Right ventricle myocardium superior (tissue), 1 donor: ENCODE measurements at regions not wholly inside any gene's neighbourhood (a gene's known extent, or its start where the extent isn't known, plus 50 kb on each side); places are given as distances from the start of the nearest gene placed in this dataset.

Source experiments
- ATAC-seq: fragments of 200-7000 bp; cut with Tn5 transposase; one replicate; pipeline ENCODE4 v1.9.1; 2020; ENCODE audit warnings: mild to moderate bottlenecking; ENCODE audit not compliant: poor library complexity
- DNase-seq: peaks from one replicate; pipeline ENCODE4 v3.0.0-alpha.2; 2020
- intact Hi-C: fragments of 100-400 bp; cut with DNase I; formaldehyde crosslinking; loops from one replicate; pipeline ENCODE4 v1.11.2; 2022
- donor health status: DM: no; HTN: yes; CAD: no; lungs with severe emphysema.

DNA sequence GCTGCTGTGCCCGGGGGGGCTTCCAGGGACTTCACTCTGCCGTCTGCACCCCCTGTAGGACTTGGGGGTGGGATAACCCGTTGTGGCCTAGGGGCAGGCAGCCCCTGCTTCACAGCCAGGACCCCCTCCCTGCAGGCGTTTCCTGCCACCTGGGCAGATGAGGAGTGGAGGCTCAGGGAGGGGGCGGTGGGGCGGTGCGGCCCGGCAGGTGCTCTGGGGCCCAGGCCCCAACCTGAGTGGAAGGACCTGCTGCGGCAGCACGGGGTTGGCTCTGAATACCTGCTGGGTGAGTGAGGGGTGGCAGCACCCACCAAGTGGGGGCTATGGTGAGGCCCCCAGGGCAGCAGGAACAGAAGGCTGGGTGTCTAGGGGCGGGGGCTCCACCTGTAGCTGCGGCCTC, 78.6 kb upstream of the TTC34 start:
- ATAC-seq (no peak), DNase-seq (no peak)
- intact Hi-C loops = no loop called here

DNA sequence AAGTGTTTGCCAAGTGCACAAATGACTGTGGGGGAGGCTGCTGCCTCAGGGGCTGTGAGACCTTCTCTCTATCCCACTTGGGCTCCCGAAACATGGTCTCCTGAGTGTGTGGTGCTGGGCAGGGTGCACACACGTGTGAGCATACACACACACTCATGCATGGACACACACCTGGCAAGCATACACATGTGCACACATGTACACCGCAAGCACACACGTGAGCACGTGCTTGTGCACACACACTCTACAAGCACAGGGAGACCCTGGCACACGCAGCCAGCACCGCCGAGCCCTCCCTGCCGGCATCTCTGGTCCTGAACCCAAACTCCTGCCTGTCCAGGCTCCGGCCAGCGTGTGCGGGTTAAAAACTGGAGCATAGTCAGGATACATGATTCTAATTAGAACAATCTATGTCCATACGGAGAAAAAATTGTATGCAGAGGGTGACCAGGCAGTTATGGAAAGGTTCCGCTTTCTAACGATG, 79.4 kb upstream of the TTC34 start:
- intact Hi-C loops = no loop called here
- DNase-seq (no peak), ATAC-seq (no peak)

DNA sequence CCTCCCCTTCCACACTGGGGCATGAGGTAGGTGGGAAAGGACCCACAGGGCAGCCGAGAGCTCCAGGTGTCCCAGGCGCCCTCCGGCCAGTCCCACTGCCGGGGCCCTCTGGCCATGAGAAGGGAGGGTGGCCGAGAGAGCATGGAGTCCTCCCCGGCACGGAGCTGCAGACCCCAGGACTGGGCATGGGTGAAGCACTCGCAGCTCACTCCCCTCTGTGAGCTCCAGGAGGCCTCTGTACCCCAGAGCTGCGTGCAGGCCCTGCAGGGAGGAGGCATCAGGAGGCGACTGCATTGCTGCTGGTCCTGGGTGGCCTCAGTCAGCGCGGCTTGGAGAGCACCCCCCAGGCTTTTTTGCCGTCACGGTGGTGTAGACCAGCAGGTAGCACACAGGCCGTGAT, 80.1 kb upstream of the TTC34 start:
- no peak for ATAC-seq
- intact Hi-C loops = no loop called here

DNA sequence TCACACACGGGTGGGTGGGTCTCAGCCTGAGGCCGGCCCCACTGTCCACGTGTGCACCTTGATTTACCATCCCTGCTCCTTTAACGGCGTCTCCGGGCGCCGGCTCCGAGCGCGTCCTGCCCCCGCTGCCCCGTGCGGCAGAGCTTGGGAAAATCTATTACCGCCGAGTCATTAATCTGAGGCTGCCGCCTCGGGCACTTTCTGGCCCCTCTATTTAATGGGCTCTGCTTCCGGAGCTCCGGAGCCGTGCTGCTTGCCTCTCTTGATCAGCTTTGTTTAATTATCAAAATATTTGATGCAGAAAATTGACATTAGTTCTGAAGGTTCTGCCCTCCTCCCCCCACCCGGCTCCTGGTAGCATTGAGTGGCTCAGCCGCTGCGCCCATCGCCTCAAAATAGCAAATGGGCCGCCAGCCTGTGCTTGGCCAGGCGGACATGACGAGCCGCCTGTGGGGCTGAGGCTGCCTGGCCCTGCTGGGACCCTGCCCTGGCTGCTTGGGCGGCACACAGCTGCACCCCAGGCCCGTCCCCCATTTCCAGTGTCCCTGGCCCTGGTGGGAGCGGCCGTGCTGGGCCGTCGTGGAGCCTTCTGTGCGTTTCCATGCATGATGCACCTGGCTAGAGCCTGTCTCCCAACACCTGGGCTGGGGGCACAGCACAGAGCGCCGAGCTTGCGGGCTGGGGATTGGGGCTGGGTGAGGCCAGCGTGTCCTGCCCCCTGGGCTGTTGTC, 81.6 kb upstream of the TTC34 start:
- intact Hi-C loops = no loop called here
- ATAC-seq (no peak), DNase-seq (no peak)

More for the DNA sequence above, 80.1 kb upstream of the TTC34 start:
- no peak for DNase-seq

DNA sequence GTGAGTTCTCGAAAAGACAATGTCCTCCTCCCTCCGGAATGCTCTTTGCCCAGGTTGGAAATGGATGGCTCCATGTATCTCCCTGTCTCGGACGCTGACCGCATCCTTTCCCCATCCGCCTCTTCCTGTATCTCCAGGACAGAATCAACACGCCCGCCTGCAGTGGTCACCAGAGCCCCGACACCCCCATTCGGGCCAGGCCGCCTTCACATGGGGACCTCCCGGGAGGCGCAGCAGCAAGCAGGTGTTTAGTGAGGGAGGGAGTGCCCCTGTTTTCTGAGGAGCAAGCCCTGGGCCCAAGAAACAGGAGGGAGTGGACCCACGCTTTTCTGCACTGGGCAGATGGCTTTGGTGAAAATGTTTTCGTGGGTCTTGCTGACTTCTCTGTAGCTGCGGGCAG, 83.5 kb upstream of the TTC34 start:
- intact Hi-C loops = no loop called here
- ATAC-seq (no peak), DNase-seq (no peak)

DNA sequence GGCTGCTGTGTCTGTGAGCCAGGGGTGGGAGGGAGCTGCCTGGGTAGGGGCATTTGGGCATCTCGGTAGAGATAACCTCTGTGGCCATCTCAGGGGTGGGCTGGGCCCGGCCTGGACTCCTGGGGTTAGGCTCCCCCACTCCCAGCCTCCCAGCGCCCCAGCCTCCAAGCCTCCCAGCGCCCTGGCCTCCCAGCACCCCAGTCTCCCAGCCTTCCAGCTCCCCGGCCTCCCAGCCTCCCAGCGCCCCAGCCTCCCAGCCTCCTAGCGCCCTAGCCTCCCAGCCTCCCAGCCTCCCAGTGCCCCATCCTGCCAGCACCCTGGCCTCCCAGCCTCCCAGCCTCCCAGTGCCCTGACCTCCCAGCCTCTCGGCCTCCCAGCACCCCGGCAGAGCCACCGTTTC, 85.1 kb upstream of the TTC34 start:
- no peak for DNase-seq
- ATAC-seq = no peak
- intact Hi-C loops = no loop called here

DNA sequence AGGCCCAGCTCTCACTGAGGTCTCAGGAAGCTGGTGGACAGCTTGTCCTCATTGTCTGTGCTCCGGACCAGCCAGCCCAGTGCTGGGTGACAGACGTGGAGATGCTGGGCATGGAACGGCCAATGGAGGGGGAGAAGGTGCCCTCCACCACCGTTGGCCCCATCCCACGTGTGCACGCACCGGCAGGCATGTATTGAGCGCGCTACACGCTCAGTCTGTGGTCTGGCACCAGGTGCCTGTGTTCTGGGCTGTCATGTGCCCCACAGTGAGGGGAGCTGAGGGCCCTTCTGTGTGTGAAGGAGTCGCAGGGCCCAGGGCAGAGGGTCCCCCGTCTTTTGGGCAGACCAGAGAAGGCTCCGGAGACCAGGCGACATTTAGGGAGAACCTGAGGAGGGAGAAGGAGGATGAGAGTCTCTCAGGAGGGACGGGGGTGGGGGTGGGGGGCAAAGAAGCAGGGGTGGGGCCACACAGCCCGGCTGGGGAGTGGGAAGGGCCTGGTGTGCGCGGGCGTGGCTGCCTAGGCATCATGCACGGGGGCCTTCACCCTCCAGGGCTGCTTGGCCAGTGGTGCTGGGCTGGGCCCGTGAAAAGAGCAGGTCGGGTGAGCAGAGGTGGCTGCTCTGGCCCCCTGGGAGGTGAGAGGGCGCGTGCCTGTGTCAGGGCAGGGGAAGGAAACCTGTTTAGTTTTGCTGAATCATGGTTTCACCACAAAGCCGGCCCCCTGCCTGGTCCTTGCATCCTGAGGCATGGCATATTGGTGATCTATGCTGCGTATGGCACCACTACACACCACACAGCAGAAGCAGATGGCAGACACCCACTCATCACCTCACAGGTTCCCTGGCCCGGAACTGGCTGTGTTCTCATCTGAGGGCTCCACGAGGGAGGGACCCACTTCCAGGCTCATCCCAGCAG, 86.7 kb upstream of the TTC34 start:
- DNase-seq (no peak), ATAC-seq (no peak)
- intact Hi-C loops = no loop called here

DNA sequence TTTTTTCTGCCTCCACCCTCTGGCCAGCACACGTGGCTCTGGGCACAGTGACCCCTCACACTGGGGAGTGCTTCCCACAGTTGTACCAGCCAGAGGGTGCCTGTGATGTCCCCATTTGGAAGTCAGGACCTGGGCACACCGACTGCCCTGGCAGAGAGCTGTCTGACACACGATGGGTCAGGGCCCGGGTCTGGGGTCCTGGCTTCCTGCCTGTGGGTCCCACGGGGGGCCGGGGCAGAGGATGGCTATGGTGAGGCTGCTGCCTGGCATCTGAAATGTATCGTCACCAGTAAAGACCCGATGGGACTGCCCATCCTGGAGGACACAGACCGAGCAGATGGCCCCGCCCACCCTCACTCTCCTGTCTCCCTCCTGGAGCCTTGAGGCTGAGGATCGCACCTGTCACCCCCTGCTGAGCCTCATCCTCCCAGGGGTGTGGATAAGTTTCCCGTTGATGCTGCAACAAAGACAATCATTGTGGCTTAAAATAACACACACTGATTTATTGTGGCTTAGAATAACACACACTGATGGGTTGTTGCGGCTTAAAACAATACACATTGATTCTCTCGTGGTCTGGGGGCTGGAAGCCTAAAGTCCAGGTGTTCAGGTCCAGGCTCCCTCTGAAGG, 88.8 kb upstream of the TTC34 start:
- intact Hi-C loops = no loop called here
- no peak for DNase-seq
- no peak for ATAC-seq

DNA sequence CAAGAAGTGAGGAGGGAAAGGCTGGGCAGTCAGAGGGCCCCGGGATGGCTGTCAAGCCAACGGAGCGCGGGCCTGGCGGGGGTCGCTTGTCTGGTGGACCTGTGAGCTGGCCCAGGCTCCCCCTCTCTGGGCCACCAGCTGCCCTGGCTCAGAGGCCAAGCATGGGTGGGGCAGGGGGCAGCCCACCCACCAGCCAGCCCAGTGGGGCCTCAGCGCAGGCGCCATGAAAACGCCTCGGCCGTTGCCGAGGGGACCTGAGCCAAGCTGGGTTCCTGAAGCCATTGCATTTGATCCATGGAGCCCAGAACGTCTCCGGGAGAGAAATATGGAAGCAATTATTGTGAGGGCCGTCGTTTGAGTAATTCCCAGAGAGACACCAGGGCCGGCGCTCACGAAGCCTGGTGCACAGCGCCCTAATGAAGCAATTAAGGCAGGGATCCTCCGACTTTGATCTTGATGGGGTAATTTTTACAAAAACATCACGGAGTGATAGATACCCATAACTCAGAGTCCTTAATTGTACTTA, 90.5 kb upstream of the TTC34 start:
- DNase-seq (no peak), ATAC-seq (no peak)
- intact Hi-C loops = no loop called here

DNA sequence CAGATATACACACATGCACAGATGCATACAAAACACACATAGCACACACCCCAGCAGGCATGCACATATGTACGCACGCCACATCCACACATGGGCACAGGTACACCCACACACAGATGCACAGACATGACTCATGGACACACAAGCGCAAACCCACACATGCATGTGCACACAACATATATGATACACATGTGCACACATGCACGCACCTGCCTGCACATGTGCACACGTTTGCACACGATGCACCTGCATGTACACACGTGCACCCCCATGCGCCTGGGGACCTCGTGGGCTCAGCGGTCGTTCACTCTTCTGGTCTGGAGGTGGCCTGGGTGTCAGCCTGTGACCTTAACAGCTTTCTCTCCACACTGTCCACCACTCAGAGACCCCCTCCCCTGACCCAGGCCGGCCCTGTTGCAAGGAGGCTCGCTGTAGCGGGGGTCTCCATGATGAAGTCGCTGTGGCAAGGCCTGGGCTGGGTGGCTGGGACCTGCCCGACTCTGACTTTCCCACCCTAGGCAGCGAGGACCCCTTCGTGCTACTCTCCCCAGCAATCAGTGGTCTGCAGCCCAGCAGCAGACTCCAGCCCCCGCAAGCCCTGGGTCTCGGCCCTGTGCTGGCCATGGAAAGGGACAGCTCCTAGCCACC, 92.1 kb upstream of the TTC34 start:
- ATAC-seq (no peak), DNase-seq (no peak)
- intact Hi-C loops = no loop called here

DNA sequence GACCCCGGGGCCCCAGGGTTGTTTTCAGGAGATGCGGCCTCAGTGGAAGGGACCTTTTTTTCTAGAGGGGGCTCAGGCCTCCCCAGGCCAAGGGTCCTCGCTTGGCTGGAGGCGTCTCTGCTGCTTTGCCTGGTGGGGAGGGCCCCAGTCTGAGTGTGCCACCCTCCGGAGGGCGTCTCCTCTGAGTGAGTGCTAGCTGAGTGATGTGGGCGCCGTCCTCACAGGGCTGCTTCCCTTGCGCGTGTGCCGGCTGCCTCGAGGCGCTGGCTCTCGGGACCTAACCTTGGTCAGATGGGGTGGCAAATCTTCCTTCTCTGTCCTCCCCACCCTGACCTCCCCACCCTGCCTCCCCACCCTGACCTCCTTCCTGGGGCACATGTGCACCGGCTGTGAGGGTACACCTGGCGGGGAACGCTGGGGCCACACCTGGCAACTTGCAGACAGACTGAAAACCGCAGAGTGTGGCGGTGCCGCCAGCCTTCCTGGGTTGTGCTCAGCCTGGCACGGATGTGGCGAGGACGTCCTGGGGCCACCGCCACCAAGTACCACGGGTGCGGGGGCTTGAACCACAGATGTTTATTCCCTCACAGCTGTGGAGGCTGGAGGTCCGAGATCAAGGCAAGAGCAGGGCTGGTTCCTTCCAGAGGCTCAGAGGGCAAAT, 93.0 kb upstream of the TTC34 start:
- ATAC-seq = no peak
- intact Hi-C loops = no loop called here
- no peak for DNase-seq

DNA sequence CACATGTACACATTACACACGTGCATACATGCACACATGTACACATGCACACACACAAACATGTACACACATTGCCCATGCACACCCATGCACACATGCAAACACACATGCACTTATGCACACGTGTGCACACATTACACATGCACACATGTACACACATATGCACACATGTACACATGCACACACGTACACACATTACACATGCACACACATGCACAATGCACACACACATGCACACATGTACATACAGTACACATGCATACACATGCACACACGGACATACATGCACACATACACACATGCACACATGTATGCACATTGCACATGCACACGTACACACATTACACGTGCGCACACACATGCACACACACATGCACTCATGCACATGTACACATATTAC, 95.3 kb upstream of the TTC34 start:
- ATAC-seq (no peak), DNase-seq (no peak)
- intact Hi-C loops = no loop called here

DNA sequence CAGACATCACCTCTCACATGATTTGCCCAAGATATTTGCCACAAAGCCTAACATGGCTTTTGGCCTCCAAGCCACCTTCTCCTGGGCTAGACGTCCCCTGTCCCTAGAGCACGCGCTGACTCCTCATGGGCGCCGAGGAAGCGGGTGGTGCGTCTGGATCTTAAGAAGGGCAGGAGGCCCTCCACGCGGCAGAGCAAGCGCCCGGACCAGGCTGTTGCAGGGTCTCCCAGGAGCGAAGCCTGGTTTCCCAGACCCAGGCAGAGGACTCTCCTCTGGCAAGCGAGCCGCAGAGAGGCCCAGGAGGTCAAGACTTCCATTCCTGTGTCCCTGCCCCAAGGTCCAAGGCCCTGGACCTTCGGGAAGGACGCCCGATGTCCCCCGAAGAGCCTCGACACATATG, 101.7 kb upstream of the TTC34 start:
- ATAC-seq (no peak), DNase-seq (no peak)
- intact Hi-C loops = no loop called here

DNA sequence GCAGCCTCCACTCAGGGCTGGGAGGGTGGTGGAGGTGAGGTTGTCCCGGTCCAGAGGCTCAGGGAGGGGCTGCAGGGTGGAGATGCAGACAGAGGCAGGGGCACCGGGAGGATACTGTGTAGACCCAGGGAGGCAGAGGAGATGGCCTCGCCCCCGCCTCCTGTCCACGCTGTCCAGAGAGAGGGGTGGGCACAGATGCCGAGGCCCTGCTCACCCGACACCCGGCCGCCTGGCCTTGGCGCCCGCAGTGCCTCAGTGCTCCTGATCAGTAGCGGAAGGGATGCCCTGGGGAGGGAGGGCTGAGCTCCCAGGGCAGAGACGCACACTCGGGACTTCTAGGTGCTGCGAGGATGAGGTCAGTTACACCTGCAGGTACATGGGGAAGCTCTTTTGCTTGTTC, 102.7 kb upstream of the TTC34 start:
- no peak for DNase-seq

DNA sequence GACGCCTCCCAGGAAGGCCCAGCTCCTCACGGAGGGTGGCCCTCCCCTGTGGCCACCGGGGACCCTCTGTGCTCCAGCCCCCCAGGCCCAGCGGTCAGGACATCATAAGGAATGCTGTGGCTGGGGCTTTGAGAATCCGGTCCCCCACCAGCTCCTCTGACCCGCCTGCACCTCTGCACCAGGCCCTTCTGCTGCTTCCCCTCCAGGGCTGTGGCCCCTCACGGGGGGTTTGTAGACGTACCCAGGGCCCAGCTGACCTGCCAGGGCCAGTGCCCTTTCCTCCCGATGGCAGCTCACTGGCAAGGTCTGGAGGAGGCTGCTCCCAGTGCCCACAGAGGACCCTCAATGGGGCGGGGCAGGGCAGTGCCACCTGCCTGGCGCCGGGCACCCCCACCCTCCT, 103.9 kb upstream of the TTC34 start:
- ATAC-seq (no peak), DNase-seq (no peak)
- intact Hi-C loops = no loop called here

More for the DNA sequence above, 102.7 kb upstream of the TTC34 start:
- intact Hi-C loops = no loop called here
- ATAC-seq = no peak

DNA sequence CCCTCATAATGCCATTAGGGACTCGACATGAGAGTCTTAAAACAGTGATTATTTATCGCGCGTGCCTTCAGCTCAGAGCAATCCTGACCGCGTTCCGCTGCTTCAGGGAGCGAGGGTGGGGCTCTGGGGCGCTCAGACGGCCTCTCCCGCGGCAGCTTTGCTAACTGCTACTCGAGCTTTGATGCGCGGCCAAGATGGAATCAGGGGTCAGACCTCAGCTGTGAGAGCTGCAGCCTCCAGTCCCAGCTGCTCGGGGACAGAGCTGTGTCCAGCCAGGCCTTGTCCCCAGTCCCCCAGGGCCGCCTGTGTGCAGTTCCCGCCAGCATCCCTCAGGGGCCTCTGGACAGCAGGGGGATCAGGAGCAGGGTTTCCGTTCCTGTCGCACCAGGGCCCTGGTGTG, 104.6 kb upstream of the TTC34 start:
- intact Hi-C loops = no loop called here
- ATAC-seq (no peak), DNase-seq (no peak)

DNA sequence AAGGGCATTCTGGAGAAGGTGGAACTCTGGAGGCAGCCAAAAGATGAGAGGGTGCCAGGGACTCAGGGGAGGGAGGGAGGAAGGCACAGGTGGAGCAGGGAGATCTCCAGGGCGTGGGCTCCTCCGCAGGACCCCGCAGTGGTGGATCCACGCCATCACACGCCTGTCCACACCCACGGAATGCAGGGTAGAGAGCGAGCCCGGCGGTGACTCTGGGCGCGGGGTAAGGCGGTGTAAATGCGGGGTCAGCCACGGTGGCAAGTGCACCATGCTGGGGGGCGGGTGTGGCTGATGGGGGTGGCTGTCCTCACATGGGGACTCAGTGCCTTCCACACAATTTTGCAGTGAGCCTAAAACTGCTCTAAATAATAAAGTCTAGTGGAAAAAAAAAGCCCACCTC, 105.1 kb upstream of the TTC34 start:
- ATAC-seq (no peak), DNase-seq (no peak)
- intact Hi-C loops = no loop called here

DNA sequence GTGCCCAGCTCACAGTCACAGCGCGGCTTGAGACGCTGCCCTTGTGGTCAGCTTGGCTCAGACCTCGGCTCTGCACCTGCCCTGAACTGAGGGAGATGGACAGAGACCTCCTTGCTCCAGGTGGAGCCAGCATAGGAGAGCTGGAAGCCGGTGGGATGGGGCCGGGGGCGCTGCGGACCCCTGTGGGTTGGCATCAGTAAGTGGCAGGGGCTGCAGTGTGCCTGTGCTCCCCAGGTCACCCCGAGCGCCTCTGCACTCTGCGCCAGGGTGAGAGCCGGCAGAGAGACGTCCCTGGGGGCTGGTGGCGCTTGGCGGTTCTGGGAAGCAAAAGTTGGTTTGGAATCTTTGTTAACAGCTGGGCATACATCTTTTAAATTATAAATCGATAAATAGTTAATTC, 105.6 kb upstream of the TTC34 start:
- ATAC-seq (no peak), DNase-seq (no peak)
- intact Hi-C loops = no loop called here

DNA sequence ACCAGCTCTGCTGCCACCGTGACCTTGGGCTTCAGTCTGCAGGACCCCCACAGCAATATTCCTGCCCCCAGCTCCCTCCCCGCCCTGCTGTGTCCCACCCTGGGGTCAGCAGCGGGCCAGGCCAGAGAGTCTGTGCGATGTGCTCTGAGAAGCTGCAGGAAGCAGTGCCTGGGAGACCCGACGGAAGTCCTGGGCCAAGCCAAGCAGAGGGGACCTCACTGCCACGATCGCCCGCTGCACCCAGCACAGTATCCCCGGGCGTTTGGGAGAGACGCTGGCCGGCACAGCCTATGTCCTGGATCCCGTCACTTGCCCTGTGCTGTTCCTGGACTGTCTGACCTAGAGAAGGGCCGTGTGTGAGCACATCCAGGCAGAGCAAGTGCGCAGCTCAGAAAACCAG, 106.6 kb upstream of the TTC34 start:
- intact Hi-C loops = no loop called here
- no peak for ATAC-seq

More for the DNA sequence above, 106.6 kb upstream of the TTC34 start:
- DNase-seq = no peak
